Common myeloid progenitor, CD34-positive (primary cell): ENCODE measurements at regions not wholly inside any gene's neighbourhood (a gene's known extent, or its start where the extent isn't known, plus 50 kb on each side); places are given as distances from the start of the nearest gene placed in this dataset.

ENCODE experiments used
- CTCF ChIA-PET: fragments of 350-600 bp; sonication (Branson Sonifier 250); formaldehyde crosslinking; loops from one replicate; lab custom pipeline; 2021; ENCODE audit warnings: antibody characterized with exemption; lab: Charles Lee
- POLR2A ChIA-PET: fragments of 350-600 bp; sonication (Branson Sonifier 250); formaldehyde crosslinking; loops from one replicate; lab custom pipeline; 2021; ENCODE audit warnings: antibody characterized with exemption; lab: Charles Lee
- DNase-seq, 3 donors: peaks; one replicate each; pipeline versions ENCODE4 v3.0.0 to v3.0.0-alpha.2; 2013
- H3K27ac ChIP-seq, 2 experiments: 1 replicate in 1 of 2; 2 replicates in 1 of 2; pipeline ENCODE4 v1.7.0; 2013; ENCODE audit warnings: inconsistent platforms in 2 of 2, low read length in 2 of 2, mild to moderate bottlenecking in 2 of 2, low read depth in 1 of 2, moderate library complexity in 1 of 2; ENCODE audit not compliant: severe bottlenecking in 2 of 2, insufficient read depth in 1 of 2, poor library complexity in 1 of 2
- H3K27me3 ChIP-seq, 5 experiments: replicated peaks in 2 of 5; 1 replicate in 3 of 5; 2 replicates in 2 of 5; pipeline versions ENCODE4 v1.6.1 to v1.7.0; 2013; ENCODE audit warnings: low read length in 4 of 5, mild to moderate bottlenecking in 2 of 5, moderate library complexity in 2 of 5, inconsistent platforms in 1 of 5; ENCODE audit not compliant: insufficient read depth in 5 of 5, control insufficient read depth in 4 of 5
- H3K36me3 ChIP-seq, 4 experiments: 1 replicate in 2 of 4; 2 replicates in 2 of 4; pipeline versions ENCODE4 v1.6.1 to v1.7.0; 2013; ENCODE audit warnings: low read length in 3 of 4, control low read depth in 1 of 4, mild to moderate bottlenecking in 1 of 4; ENCODE audit not compliant: control insufficient read depth in 4 of 4, insufficient read depth in 4 of 4
- H3K4me1 ChIP-seq, 4 experiments: 1 replicate in 3 of 4; 2 replicates in 1 of 4; pipeline versions ENCODE4 v1.6.1 to v1.7.1; 2013; ENCODE audit warnings: low read length in 3 of 4, mild to moderate bottlenecking in 3 of 4, control low read depth in 1 of 4, inconsistent platforms in 1 of 4, moderate library complexity in 1 of 4; ENCODE audit not compliant: control insufficient read depth in 4 of 4, insufficient read depth in 4 of 4; ENCODE audit errors: control extremely low read depth in 1 of 4
- H3K4me3 ChIP-seq, 7 experiments: 1 replicate in 4 of 7; 2 replicates in 3 of 7; pipeline versions ENCODE4 v1.5.1 to v1.7.0; 2013; ENCODE audit warnings: mild to moderate bottlenecking in 7 of 7, low read length in 6 of 7, moderate library complexity in 6 of 7, inconsistent platforms in 2 of 7, low read depth in 2 of 7, control low read depth in 1 of 7; ENCODE audit not compliant: insufficient read depth in 4 of 7, control insufficient read depth in 1 of 7; ENCODE audit errors: extremely low read depth in 1 of 7
- H3K9me3 ChIP-seq, 5 experiments: 1 replicate in 4 of 5; 2 replicates in 1 of 5; pipeline versions ENCODE4 v1.6.1 to v1.7.1; 2013; ENCODE audit warnings: low read length in 4 of 5, mild to moderate bottlenecking in 2 of 5, inconsistent platforms in 1 of 5, low read depth in 1 of 5, moderate library complexity in 1 of 5; ENCODE audit not compliant: control insufficient read depth in 4 of 5, insufficient read depth in 2 of 5; ENCODE audit errors: control extremely low read depth in 1 of 5
- WGBS: methylation state at CpG from one replicate; pipeline ENCODE4 v1.1.5; 2013; ENCODE audit not compliant: insufficient coverage; 5-methylcytosine and 5-hydroxymethylcytosine counted together

DNA sequence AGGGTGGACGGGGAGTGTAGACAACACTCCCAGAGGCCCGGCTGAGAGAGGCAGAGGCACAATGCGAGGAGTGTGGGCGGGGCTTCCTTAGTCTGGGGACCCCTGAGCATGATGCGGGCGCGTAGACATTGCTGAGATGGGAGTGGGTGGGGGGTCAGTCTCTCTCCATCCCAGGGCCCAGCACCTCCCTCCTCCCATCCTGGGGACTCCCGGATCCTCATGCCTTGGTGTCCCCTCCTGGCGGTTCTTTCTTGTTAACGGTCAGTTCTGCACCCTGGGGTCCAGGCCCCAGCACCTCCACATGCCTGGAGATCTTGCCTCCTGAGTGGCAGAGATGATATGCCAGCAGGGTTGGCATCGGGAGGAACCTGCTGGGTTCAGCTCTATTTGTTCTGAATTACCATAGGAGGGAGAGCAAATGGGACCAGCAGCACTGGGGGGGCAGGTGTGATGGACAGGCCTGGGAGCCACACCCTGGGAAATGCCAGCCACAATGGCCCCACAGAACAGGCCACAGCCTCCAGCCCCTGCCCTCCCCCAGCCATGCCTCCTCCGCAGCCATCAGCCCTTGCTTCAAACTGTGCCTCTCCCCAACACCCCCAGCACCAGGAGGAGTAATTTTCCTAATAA lies 55.7 kb downstream of the RTL6 start:
- DNase-seq: no peak
- no peaks in the 10 kb centered on the region for H3K27me3 ChIP-seq
- WGBS: 83% methylated on average over 8 of the region's 12 CpGs
- H3K9me3 ChIP-seq: peaks cover 0 to 4% (median 2%) of the 10 kb centered on the region in 5 experiments
- peaks cover 0 to 18% (median 15%) of the 10 kb centered on the region in 4 experiments for H3K4me1 ChIP-seq
- POLR2A ChIA-PET: no interaction called here
- no peak overlapping the region for H3K4me3 ChIP-seq
- no peak overlapping the region for H3K27ac ChIP-seq
- H3K36me3 ChIP-seq: no peaks in the 10 kb centered on the region
- CTCF ChIA-PET: no interaction called here

DNA sequence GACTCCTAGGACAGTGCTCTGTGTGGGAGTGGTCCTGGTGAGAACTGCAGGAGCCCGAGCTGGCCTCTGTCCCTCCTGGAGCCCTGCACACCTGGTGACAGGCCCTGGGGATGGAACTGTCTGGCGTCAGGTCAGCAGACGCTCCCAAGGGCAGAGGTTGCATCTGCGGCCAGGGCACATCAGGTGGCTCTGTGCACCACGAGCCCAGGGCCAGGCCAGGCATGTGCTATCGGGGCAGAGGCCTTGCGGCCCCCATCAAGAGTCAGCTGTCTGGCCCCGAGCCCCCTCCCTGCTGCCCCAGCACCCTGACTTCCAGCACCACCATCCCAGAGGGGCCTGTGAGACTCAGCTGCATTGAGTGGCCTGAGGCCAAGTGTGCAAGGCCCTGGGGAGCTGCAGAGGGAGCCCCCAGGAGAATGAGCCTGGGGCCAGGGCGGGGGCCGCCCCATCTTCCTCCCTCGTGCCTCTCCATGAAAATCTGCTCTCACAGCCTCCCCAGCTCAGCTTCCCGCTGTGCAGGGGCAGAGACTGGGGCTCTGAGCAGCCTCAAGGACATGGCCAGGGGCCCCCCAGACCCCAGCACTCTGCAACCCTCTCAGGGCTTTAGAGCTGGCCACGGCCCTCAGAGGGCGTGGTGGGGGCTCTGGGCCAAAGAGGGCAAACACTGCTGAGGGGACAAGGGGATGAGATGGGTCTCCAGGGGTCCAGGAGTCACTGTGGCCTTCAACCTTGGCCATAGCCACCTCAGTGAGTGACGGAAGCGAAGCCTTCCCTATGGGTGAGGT lies 56.4 kb downstream of the RTL6 start:
- H3K4me3 ChIP-seq: no peak overlapping the region
- no peak overlapping the region for H3K27ac ChIP-seq
- DNase-seq: no peak
- H3K4me1 ChIP-seq: peaks cover 0 to 18% (median 15%) of the 10 kb centered on the region in 4 experiments
- H3K27me3 ChIP-seq: no peaks in the 10 kb centered on the region
- CTCF ChIA-PET: no interaction called here
- no peaks in the 10 kb centered on the region for H3K36me3 ChIP-seq
- WGBS: 89% methylated on average over 16 of the region's 16 CpGs
- H3K9me3 ChIP-seq: peaks cover 0 to 2% (median 2%) of the 10 kb centered on the region in 5 experiments
- POLR2A ChIA-PET: no interaction called here

- POLR2A ChIA-PET: no interaction called here
- H3K27me3 ChIP-seq: no peaks in the 10 kb centered on the region
- H3K4me1 ChIP-seq: peaks cover 0 to 18% (median 15%) of the 10 kb centered on the region in 4 experiments
- H3K4me3 ChIP-seq: no peak overlapping the region
- CTCF ChIA-PET: no interaction called here
- DNase-seq: no peak
- no peaks in the 10 kb centered on the region for H3K9me3 ChIP-seq
- 90% methylated on average over 13 of the region's 19 CpGs for WGBS
- H3K36me3 ChIP-seq: no peaks in the 10 kb centered on the region
- H3K27ac ChIP-seq: no peak overlapping the region
Measured at GRCh38 chr22:44440224-44441160, 57.5 kb downstream of the RTL6 start.

GRCh38 chr22:44439356-44440223 lies 58.4 kb downstream of the RTL6 start:
- no peaks in the 10 kb centered on the region for H3K9me3 ChIP-seq
- H3K4me1 ChIP-seq: peaks cover 0 to 18% (median 15%) of the 10 kb centered on the region in 4 experiments
- H3K27me3 ChIP-seq: no peaks in the 10 kb centered on the region
- no peak overlapping the region for H3K4me3 ChIP-seq
- DNase-seq: no peak
- no peak overlapping the region for H3K27ac ChIP-seq
- no peaks in the 10 kb centered on the region for H3K36me3 ChIP-seq
- WGBS: 92% methylated on average over 17 of the region's 21 CpGs
- POLR2A ChIA-PET: no interaction called here
- CTCF ChIA-PET: no interaction called here

- 95% methylated on average over 16 of the region's 20 CpGs for WGBS
- H3K4me1 ChIP-seq: peaks cover 0 to 9% (median 8%) of the 10 kb centered on the region in 4 experiments
- H3K27me3 ChIP-seq: peaks cover 0 to 3% (median 0%) of the 10 kb centered on the region in 5 experiments
- no peak for DNase-seq
- H3K4me3 ChIP-seq: no peak overlapping the region
- H3K27ac ChIP-seq: no peak overlapping the region
- POLR2A ChIA-PET: no interaction called here
- H3K9me3 ChIP-seq: no peaks in the 10 kb centered on the region
- CTCF ChIA-PET: no interaction called here
- no peaks in the 10 kb centered on the region for H3K36me3 ChIP-seq
Measured at GRCh38 chr22:44438481-44439131, 59.4 kb downstream of the RTL6 start.

DNA sequence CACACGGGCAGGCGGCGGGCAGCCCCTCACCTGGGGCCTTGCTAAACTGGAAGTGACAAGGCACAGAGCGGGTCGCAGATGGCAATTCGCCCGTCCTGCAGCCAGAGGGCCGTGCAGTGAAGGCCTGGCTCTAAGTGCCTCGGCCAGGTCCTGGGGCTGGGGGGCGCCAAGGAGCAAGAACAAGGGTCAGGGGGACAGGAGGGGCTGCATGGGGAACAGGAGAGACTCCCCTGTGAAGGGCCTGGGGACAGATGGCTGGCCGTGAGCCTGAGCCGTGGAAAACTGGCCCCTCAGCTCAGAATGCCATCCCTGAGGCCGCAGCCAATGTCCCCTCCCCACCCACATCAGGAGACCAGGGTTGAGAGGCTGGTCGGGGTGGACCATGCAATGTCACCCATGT lies 60.0 kb downstream of the RTL6 start:
- WGBS: 92% methylated on average over 11 of the region's 14 CpGs
- DNase-seq: no peak
- CTCF ChIA-PET: no interaction called here
- H3K9me3 ChIP-seq: no peaks in the 10 kb centered on the region
- no peak overlapping the region for H3K27ac ChIP-seq
- H3K4me3 ChIP-seq: no peak overlapping the region
- peaks cover 0 to 3% (median 2%) of the 10 kb centered on the region in 4 experiments for H3K4me1 ChIP-seq
- POLR2A ChIA-PET: no interaction called here
- peaks cover 0 to 4% (median 0%) of the 10 kb centered on the region in 5 experiments for H3K27me3 ChIP-seq
- no peaks in the 10 kb centered on the region for H3K36me3 ChIP-seq
